KBM-7 (cell line): ENCODE measurements at regions not wholly inside any gene's neighbourhood (a gene's known extent, or its start where the extent isn't known, plus 50 kb on each side); places are given as distances from the start of the nearest gene placed in this dataset.

Source experiments
- DNase-seq: peaks from one replicate; pipeline ENCODE4 v3.0.0-alpha.2; 2015
- in situ Hi-C: fragments of 300-500 bp; cut with MboI; formaldehyde crosslinking; loops from 2 replicates; pipeline ENCODE4 v1.14.3; 2020; ENCODE audit warnings: low sequenced_read_pairs, low pct_unique_long_range_greater_than_20kb, mixed read lengths

DNA sequence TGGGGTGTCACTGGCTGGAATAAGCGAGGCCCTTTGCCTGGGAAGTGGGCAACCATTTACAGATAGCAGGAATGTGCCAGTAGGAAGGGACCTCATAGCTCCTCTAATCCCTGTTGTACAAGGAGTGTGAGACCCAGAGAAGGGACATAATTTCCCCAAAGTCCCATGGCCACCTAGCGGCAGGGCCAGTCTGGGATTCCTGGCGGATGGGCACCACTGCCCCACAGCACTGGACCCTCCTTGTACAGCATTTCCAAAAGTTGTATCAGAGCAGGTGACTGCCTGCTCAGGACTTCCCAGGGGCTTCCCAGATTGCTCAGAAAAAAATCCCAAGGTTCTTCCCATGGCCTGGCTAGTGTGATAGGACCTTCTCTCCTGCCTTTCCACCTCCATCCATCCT is 185.8 kb downstream of the GLI2 start:
- no peak for DNase-seq
- in situ Hi-C loops: no loop called here

DNA sequence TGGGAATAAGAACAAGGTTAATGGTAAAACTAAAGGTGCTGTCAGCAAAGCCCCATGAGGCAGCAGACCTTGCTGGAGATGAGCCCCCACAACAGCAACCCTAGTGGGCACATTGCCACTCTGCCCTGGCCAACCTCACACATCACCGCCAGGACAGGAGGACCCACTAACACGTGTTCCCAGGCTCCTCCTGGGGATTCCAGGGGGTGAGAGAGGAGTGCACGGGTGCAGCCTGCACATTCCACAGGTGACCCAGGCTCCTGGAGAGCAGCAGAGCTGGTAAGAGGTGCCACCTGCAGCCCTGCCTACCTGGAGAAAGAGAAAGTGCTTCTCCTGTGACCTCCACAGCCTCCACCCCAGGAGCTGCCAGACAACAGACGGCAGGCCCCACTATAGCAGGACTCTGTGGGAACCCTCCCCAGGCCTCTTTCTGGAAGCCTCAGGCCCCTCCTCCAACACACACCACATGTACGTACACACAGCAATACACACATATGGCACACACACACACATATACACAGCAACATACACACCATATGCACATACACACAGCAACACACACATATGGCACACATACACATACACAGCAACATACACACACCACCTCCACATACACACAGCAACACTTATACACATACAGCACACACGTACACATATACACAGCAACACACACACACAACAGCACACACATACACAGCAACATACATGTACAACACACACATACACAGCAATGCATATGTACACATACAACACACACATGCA is 187.1 kb downstream of the GLI2 start:
- no peak for DNase-seq
- in situ Hi-C loops: no loop called here

DNA sequence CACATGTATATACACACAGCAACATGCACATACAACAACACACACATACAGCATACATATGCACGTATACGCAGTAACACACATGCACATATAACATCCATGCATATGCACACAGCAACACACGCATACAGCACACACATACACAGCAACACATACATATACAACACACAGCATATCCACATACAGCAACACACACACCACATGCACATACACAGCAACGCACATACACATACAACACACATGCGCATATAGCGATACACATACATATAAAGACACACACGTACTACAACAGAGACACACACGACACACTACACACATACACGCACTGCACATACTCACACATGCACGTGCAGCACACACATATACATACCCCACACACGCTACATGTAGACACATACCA is 187.8 kb downstream of the GLI2 start:
- DNase-seq: no peak
- in situ Hi-C loops: no loop called here

DNA sequence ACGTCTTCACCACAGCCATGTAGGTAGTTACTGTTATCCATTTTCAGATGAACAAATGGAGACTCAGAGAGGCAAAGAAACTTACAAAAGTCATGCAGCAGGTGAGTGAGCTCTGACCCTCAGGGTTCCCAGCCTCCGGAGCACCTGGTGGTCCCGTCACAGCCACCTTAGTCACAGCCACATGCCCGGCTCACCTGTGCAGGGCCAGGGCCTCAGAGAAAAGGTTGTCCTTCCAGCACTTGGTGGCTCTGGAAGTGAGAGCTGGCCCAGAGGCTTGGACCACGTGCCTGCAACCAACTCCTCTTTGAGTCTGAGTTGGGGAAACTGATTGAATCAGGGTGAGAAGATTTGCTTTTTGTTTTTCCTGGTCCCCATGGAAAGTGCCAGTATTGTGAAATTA is 189.3 kb downstream of the GLI2 start:
- in situ Hi-C loops: no loop called here

GRCh38 chr2:120926463-120927264 is 191.0 kb downstream of the GLI2 start:
- DNase-seq: no peak
- in situ Hi-C loops: no loop called here

More for the DNA sequence above, 189.3 kb downstream of the GLI2 start:
- DNase-seq: no peak

DNA sequence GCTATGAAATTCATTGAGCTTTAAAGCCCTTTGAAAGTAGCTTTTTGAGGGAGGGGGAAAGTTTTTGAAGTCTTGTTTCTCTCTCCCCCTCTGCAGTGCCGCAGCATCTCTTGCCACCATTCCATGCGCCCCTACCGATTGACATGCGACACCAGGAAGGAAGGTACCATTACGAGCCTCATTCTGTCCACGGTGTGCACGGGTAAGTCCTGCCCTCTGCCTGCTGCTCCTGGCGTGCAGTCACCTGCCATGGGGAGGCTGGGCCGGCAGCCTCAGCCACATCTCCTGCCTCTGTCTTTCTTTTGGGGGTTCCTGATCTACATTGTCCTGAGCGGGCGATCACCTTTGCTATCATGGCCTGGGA is 191.6 kb downstream of the GLI2 start:
- no peak for DNase-seq
- in situ Hi-C loops: no loop called here

GRCh38 chr2:120929829-120930228 is 194.2 kb downstream of the GLI2 start:
- in situ Hi-C loops: no loop called here
- DNase-seq: no peak

- in situ Hi-C loops: no loop called here
- DNase-seq: no peak
These were observed 194.6 kb downstream of the GLI2 start for GRCh38 chr2:120930236-120930635.

DNA sequence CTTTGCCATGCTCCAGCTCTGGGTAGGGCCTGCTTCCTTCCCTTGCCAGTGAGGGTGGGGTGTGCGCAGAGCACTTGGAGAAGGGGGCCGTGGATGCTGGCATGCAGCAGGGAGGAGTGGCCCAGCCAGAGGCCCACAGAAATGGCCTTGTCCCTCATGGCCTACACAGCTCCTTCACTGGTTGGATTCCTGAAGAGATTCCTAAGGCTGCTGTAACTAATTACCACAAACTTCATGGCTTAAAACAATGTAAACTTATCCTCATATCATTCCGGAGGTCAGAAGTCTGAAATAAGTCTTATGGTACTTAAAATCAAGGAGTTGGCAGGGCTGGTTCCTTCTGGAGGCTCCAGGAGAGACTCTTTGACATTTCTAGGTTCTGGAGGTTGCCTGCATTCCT is 195.2 kb downstream of the GLI2 start:
- in situ Hi-C loops: no loop called here
- DNase-seq: no peak

GRCh38 chr2:120932472-120932871 is 196.8 kb downstream of the GLI2 start:
- DNase-seq: no peak
- in situ Hi-C loops: no loop called here

DNA sequence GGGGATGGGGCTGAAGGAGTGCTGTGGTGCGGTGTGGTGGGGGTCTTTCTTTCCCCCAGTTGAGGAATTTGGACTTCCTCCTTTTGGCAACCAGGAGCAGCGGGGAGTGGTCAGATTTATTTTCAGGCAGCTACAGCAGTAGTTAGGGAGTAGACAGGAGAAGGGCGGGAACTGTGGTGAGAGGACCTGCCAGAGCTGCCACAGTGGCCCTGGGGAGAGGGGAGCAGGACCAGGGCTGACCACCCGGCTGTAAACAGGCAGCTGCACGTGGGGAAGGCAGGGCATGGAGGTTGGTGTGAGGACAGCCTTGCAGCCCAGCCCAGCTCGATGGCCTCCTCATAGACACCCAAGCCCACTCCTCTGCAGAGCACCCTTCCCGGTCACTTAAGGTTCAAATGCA is 197.2 kb downstream of the GLI2 start:
- in situ Hi-C loops: no loop called here

DNA sequence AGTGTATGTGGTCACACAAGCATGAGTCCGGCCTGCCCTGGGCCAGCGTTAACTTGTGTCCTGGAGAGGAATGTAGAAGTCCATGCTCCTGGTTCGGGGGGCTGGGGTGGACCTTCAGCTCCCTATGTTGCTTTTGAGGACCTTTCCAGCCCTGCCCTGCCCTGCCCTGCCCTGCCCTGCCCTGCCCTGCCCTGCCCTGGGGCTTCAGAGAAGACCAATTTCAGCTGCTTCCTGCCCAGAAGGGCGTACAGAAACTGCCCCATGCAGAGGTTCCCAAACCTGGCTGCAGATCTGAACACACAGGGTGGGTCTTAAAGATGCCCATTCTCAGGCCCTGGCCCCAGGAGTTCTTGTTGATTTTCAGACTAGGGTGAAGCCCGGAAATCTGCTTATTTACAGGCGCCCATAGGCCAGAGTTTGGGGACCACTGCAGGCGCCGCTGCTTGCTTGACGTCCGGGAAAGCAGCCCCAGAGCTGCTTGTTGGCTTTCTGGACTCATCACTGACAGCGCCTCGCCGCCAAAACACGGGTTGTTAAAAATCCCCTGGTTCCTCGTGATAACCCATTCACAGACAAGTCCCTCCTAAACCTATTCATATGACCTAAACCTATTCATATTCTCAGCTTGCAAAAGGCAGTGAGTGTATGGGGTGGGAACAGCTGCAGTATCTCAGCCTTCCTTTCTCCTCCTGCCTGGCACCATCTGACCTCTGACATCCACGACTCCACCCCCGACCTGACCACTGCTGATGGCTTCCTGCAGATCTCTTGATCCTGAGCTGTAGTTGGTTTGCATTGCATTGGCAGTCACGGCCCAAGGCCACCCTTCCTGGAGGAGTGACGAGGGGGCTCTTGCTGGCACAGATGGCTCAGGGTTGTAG is 198.3 kb downstream of the GLI2 start:
- no peak for DNase-seq
- in situ Hi-C loops: no loop called here

More for the DNA sequence above, 197.2 kb downstream of the GLI2 start:
- no peak for DNase-seq

- DNase-seq: no peak
- in situ Hi-C loops: no loop called here
These were observed 199.1 kb downstream of the GLI2 start for GRCh38 chr2:120934574-120935338.

- no peak for DNase-seq
- in situ Hi-C loops: no loop called here
These were observed 200.0 kb downstream of the GLI2 start for GRCh38 chr2:120935339-120936313.

DNA sequence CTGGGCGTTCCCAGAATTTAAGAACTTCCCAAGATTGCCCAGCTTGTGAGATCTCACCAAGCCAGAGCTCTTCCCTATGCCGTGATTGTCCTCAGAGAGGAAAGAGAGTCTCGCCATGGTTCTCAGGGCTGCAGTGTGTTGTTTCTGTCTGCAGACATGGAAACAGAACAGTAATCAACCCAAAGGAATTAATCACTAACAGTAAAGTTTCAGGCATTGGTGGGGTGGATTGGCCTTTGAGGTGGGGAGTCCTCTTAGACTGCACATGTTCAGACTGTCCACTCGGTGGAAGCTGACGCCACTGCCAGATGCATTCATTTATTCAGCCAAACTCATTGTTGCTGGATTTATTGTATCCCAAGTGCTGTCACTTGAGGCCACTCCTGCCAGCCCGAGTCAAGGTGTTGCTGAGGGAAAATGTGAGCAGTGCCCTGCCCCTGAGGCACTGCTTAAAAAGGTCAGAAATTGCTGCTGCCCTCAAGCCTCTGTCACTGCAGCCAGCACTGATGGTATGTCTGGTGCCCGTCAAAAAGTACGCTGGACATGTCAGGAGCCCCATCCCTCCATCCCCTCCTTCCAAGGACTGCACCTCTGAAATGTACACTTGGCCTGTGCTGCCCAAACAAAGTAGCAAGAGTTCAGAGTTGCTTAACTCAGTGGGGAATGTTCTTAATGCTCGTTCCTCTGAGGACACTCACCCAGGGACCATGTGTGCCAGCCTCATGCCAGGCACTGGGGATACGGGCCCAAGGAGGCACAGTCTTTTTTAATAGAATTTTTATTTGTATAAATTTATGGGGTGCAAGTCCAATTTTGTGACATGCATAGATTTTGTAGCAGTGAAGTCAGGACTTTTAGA is 201.0 kb downstream of the GLI2 start:
- DNase-seq: no peak
- in situ Hi-C loops: no loop called here

DNA sequence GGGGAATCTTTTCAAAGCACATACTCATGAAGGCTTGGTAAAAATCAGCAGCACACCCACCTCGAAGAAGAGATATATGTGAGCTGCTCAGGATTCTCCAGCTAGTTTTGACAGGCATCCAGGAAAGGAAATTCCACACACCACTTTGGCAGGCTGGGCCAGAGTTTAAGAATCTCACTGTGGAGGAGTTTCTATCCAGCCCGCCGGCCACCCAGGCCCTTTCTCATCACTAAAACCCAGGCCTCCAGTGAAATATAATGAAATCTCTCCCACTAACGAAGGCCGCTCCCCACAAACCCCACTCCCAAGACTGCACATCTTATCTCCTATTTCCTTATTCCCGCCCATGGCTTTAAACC is 202.0 kb downstream of the GLI2 start:
- no peak for DNase-seq
- in situ Hi-C loops: no loop called here

DNA sequence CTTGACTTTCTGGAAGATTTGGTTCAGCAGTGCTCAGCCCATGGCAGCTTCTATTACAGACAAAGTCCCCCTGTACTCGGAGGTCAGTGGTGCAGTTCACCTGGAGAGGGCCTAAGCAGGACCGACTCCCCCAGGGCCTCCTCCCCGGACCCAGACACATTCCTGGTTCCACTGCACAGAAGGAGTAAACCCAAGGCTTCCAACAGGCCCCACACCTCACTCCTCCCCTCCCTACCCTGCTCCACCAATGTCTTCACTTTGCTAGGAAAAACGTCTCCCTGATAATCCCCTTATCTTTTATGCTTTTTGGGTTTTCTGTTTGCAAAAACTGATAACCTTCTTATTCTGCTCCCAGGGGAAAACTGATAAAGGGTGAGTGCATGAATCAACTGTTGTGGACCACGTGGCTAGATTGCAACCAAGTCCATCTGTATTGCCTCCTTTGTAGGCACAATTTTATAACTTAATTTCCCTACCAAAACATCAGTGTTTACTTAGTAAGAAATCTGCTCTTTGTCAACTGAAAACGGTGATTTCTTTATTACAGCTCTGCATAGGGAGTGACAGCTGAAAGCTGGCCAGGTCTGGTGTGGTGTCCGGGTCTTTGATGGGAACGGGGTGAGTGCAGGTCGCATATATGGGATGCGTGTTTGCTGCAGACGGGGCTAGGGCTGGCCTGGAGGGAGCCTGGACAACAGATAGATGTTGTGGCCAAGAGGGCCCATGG is 202.5 kb downstream of the GLI2 start:
- in situ Hi-C loops: no loop called here
- DNase-seq: no peak
